Thyroid gland (tissue), 4 donors: ENCODE measurements at regions not wholly inside any gene's neighbourhood (a gene's known extent, or its start where the extent isn't known, plus 50 kb on each side); places are given as distances from the start of the nearest gene placed in this dataset.

Source experiments
- DNase-seq, 2 donors: peaks; one replicate each; pipeline ENCODE4 v3.0.0-alpha.2; 2019
- H3K27ac ChIP-seq, 3 donors: fragments of 200-600 bp; sonication (generic); 1 replicate in 2 of 3; 2 replicates in 1 of 3; pipeline ENCODE4 v1.5.1; 2016 to 2019; ENCODE audit warnings: mild to moderate bottlenecking in 1 of 3, moderate library complexity in 1 of 3
- H3K27me3 ChIP-seq: fragments of 200-600 bp; sonication (generic); one replicate; pipeline ENCODE4 v1.5.1; 2019
- H3K36me3 ChIP-seq, 2 donors: fragments of 200-600 bp; sonication (generic); one replicate each; pipeline ENCODE4 v1.5.1; 2016 to 2019
- H3K4me1 ChIP-seq, 2 donors: fragments of 200-600 bp; sonication (generic); one replicate each; pipeline ENCODE4 v1.5.1; 2017 to 2019
- H3K4me3 ChIP-seq, 3 donors: fragments of 200-600 bp; sonication (generic); replicated peaks in 1 of 3; 1 replicate in 2 of 3; 2 replicates in 1 of 3; pipeline ENCODE4 v1.5.1; 2016; ENCODE audit warnings: mild to moderate bottlenecking in 1 of 3
- H3K9me3 ChIP-seq: fragments of 200-600 bp; sonication (generic); one replicate; pipeline ENCODE4 v1.5.1; 2017
- CTCF ChIP-seq, 6 experiments: fragments of 200-600 bp in 3 of 6; fragments of 450-650 bp in 3 of 6; sonication (generic) in 3 of 6; IDR thresholded peaks; one replicate each; pipeline ENCODE4 v1.5.1; 2016 to 2019; ENCODE audit warnings: antibody characterized with exemption in 6 of 6, mild to moderate bottlenecking in 2 of 6, inconsistent platforms in 1 of 6, moderate library complexity in 1 of 6
- POLR2A ChIP-seq, 2 donors: fragments of 450-650 bp; IDR thresholded peaks; one replicate each; pipeline ENCODE4 v1.6.1; 2017; ENCODE audit warnings: antibody characterized with exemption in 2 of 2, mild to moderate bottlenecking in 2 of 2, moderate library complexity in 1 of 2
- WGBS, 2 donors: methylation state at CpG; one replicate each; pipeline ENCODE4 v1.1.5; 2017; 5-methylcytosine and 5-hydroxymethylcytosine counted together
- intact Hi-C: fragments of 100-400 bp; cut with DNase I; formaldehyde crosslinking; loops from one replicate; pipeline ENCODE4 v1.15.1; 2023

GRCh38 chr10:28971255-28971654 is 293.9 kb downstream of the BAMBI start:
- H3K9me3 ChIP-seq, result no peaks in the 10 kb centered on the region
- WGBS, 2 donors, result 95 to 97% methylated on average over 6 of the region's 6 CpGs
- intact Hi-C loops, result no loop called here
- DNase-seq, result no peak
- no peak overlapping the region for H3K4me3 ChIP-seq
- H3K27me3 ChIP-seq, result no peaks in the 10 kb centered on the region
- peaks cover 3 to 4% of the 10 kb centered on the region in 2 donors for H3K4me1 ChIP-seq
- no peaks in the 10 kb centered on the region for H3K36me3 ChIP-seq
- no peak for TF ChIP-seq CTCF (IDR thresholded peaks at IDR 0.05)
- no peak overlapping the region for H3K27ac ChIP-seq

- 87 to 90% methylated on average over 5 of the region's 5 CpGs for WGBS, 2 donors
- Histone ChIP-seq H3K36me3 (no peaks in the 10 kb centered on the region), H3K27me3 (no peaks in the 10 kb centered on the region), H3K9me3 (no peaks in the 10 kb centered on the region), H3K4me3 (no peak overlapping the region), H3K27ac (no peak overlapping the region), H3K4me1 (peaks cover 3 to 4% of the 10 kb centered on the region in 2 donors)
- DNase-seq, result no peak
- no peak for TF ChIP-seq CTCF (IDR thresholded peaks at IDR 0.05)
- TF ChIP-seq POLR2A (IDR thresholded peaks at IDR 0.05), result no peak
- intact Hi-C loops, result no loop called here
Measured at GRCh38 chr10:28971764-28972163, 294.4 kb downstream of the BAMBI start.

- no peak overlapping the region for H3K4me3 ChIP-seq
- H3K4me1 ChIP-seq, result peaks cover 3 to 4% of the 10 kb centered on the region in 2 donors
- intact Hi-C loops, result no loop called here
- H3K9me3 ChIP-seq, result no peaks in the 10 kb centered on the region
- 91 to 93% methylated on average over 12 of the region's 12 CpGs for WGBS, 2 donors
- DNase-seq, result no peak
- H3K27ac ChIP-seq, result no peak overlapping the region
- no peaks in the 10 kb centered on the region for H3K27me3 ChIP-seq
- no peak for TF ChIP-seq POLR2A (IDR thresholded peaks at IDR 0.05)
- TF ChIP-seq CTCF (IDR thresholded peaks at IDR 0.05), result no peak
- H3K36me3 ChIP-seq, result no peaks in the 10 kb centered on the region
Measured at GRCh38 chr10:28973309-28973972, 296.1 kb downstream of the BAMBI start.

GRCh38 chr10:28975891-28976531 is 298.7 kb downstream of the BAMBI start:
- H3K4me1 ChIP-seq, result peaks cover 3 to 4% of the 10 kb centered on the region in 2 donors
- TF ChIP-seq POLR2A (IDR thresholded peaks at IDR 0.05) (no peak), CTCF (IDR thresholded peaks at IDR 0.05) (no peak)
- no peaks in the 10 kb centered on the region for H3K27me3 ChIP-seq
- DNase-seq, result no peak
- H3K9me3 ChIP-seq, result no peaks in the 10 kb centered on the region
- no peak overlapping the region for H3K4me3 ChIP-seq
- H3K36me3 ChIP-seq, result no peaks in the 10 kb centered on the region
- H3K27ac ChIP-seq, result no peak overlapping the region
- intact Hi-C loops, result no loop called here
- WGBS, 2 donors, result 18 to 21% methylated on average over 10 of the region's 10 CpGs

- H3K4me3 ChIP-seq, result no peak overlapping the region
- H3K27ac ChIP-seq, result no peak overlapping the region
- intact Hi-C loops, result no loop called here
- 69 to 84% methylated on average over 2 of the region's 2 CpGs for WGBS, 2 donors
- H3K36me3 ChIP-seq, result no peaks in the 10 kb centered on the region
- H3K4me1 ChIP-seq, result peaks cover 3 to 4% of the 10 kb centered on the region in 2 donors
- no peaks in the 10 kb centered on the region for H3K9me3 ChIP-seq
- H3K27me3 ChIP-seq, result no peaks in the 10 kb centered on the region
- TF ChIP-seq CTCF (IDR thresholded peaks at IDR 0.05), result no peak
- no peak for TF ChIP-seq POLR2A (IDR thresholded peaks at IDR 0.05)
- no peak for DNase-seq
Measured at GRCh38 chr10:28977518-28977917, 300.2 kb downstream of the BAMBI start.
